Bone marrow (tissue), 2 donors: ENCODE measurements at regions not wholly inside any gene's neighbourhood (a gene's known extent, or its start where the extent isn't known, plus 50 kb on each side); places are given as distances from the start of the nearest gene placed in this dataset.

Experiments
- DNase-seq, 2 donors: peaks; one replicate each; lab custom pipeline; 2025; lab: John Stamatoyannopoulos, UW

- DNase-seq = no peak
These were observed 130.6 kb downstream of the SMAD6 start for GRCh38 chr15:66832664-66833063.

GRCh38 chr15:66833371-66833770, 131.3 kb downstream of the SMAD6 start:
- no peak for DNase-seq

GRCh38 chr15:66833803-66834202, 131.8 kb downstream of the SMAD6 start:
- no peak for DNase-seq

- no peak for DNase-seq
These were observed 133.1 kb downstream of the SMAD6 start for GRCh38 chr15:66834881-66835878.

GRCh38 chr15:66836231-66837030, 134.4 kb downstream of the SMAD6 start:
- DNase-seq = no peak

GRCh38 chr15:66838202-66838601, 136.2 kb downstream of the SMAD6 start:
- DNase-seq = no peak

GRCh38 chr15:66838671-66839239, 136.7 kb downstream of the SMAD6 start:
- no peak for DNase-seq

- no peak for DNase-seq
These were observed 137.6 kb downstream of the SMAD6 start for GRCh38 chr15:66839506-66840112.

GRCh38 chr15:66840615-66841390, 138.8 kb downstream of the SMAD6 start:
- no peak for DNase-seq

GRCh38 chr15:66841953-66842681, 140.1 kb downstream of the SMAD6 start:
- DNase-seq = peak in 1 of 2 donors; percentile 35

GRCh38 chr15:66842710-66843441, 140.8 kb downstream of the SMAD6 start:
- no peak for DNase-seq

- no peak for DNase-seq
These were observed 141.5 kb downstream of the SMAD6 start for GRCh38 chr15:66843581-66843980.

- DNase-seq = no peak
These were observed 142.2 kb downstream of the SMAD6 start for GRCh38 chr15:66844041-66844746.

- no peak for DNase-seq
These were observed 142.7 kb downstream of the SMAD6 start for GRCh38 chr15:66844747-66845145.

GRCh38 chr15:66845266-66845785, 143.3 kb downstream of the SMAD6 start:
- no peak for DNase-seq

GRCh38 chr15:66846031-66846430, 144.0 kb downstream of the SMAD6 start:
- DNase-seq = no peak

- no peak for DNase-seq
These were observed 144.8 kb downstream of the SMAD6 start for GRCh38 chr15:66846811-66847210.

- no peak for DNase-seq
These were observed 145.5 kb downstream of the SMAD6 start for GRCh38 chr15:66847565-66847991.

GRCh38 chr15:66848116-66848515, 146.1 kb downstream of the SMAD6 start:
- DNase-seq = no peak
